GM12878 (cell line): ENCODE measurements at regions not wholly inside any gene's neighbourhood (a gene's known extent, or its start where the extent isn't known, plus 50 kb on each side); places are given as distances from the start of the nearest gene placed in this dataset.

Source experiments
- ATAC-seq: fragments of 200-7000 bp; cut with Tn5 transposase; 3 replicates; pipeline ENCODE4 v1.9.1; 2020; ENCODE audit warnings: mild to moderate bottlenecking, moderate library complexity
- BruUV-seq: library from RNA; stranded (reverse); fragments of 400-500 nt; replicated peaks from 2 replicates; lab custom pipeline; 2021; lab: Mats Ljungman, UMichigan
- CTCF ChIA-PET: fragments of 300-600 bp; sonication (Branson Sonifier 250); formaldehyde crosslinking; extraction: SDS; loops from one replicate; lab custom pipeline; 2021; ENCODE audit warnings: inconsistent platforms; lab: Yijun Ruan, JAX
- POLR2A ChIA-PET: fragments of 350-600 bp; formaldehyde crosslinking; extraction: SDS; loops from one replicate; lab custom pipeline; 2021; ENCODE audit warnings: inconsistent platforms; lab: Charles Lee
- RAD21 ChIA-PET: fragments of 300-600 bp; sonication (Branson Sonifier 250); formaldehyde crosslinking; loops from one replicate; lab custom pipeline; 2023; ENCODE audit warnings: antibody characterized with exemption; ENCODE audit not compliant: unreplicated experiment; lab: Charles Lee
- SMC1A ChIA-PET: fragments of 300-600 bp; sonication (Branson Sonifier 250); formaldehyde crosslinking; loops from one replicate; lab custom pipeline; 2023; ENCODE audit not compliant: unreplicated experiment, uncharacterized antibody; lab: Charles Lee
- DNase-seq: peaks from one replicate; pipeline ENCODE4 v3.0.0-alpha.2; 2011; ENCODE audit warnings: low read depth, low spot score
- FAIRE-seq: peaks from 3 replicates; lab custom pipeline; 2011; peaks lifted over from hg19 to GRCh38; lab: Jason Lieb, UNC
- H2AFZ ChIP-seq: 2 replicates; pipeline ENCODE4 v1.6.0; 2011; ENCODE audit warnings: low read depth, low read length, control low read depth; ENCODE audit not compliant: control insufficient read depth
- H3K27ac ChIP-seq: 2 replicates; pipeline ENCODE4 v1.5.1; 2011; ENCODE audit warnings: control low read depth; ENCODE audit not compliant: control insufficient read depth, insufficient read depth
- H3K27me3 ChIP-seq, 2 experiments: replicated peaks in 1 of 2; 2 replicates each; pipeline versions ENCODE4 v1.6.0 to v1.6.1; 2011; ENCODE audit warnings: low read length in 1 of 2; ENCODE audit not compliant: control insufficient read depth in 2 of 2, insufficient read depth in 2 of 2
- H3K36me3 ChIP-seq, 2 experiments: 2 replicates each; pipeline ENCODE4 v1.5.1; 2011; ENCODE audit warnings: low read length in 1 of 2; ENCODE audit not compliant: control insufficient read depth in 2 of 2, insufficient read depth in 2 of 2
- H3K4me1 ChIP-seq: 2 replicates; pipeline ENCODE4 v1.6.1; 2011; ENCODE audit warnings: mild to moderate bottlenecking, low read length, moderate library complexity, mixed read lengths; ENCODE audit not compliant: control insufficient read depth, insufficient read depth
- H3K4me2 ChIP-seq: 2 replicates; pipeline ENCODE4 v1.6.0; 2011; ENCODE audit warnings: control low read depth; ENCODE audit not compliant: control insufficient read depth, insufficient read depth
- H3K4me3 ChIP-seq: fragments of 200-600 bp; sonication (generic); 2 replicates; pipeline ENCODE4 v1.5.1; 2016
- H3K79me2 ChIP-seq: 2 replicates; pipeline ENCODE4 v1.6.0; 2011; ENCODE audit warnings: low read length; ENCODE audit not compliant: control insufficient read depth, insufficient read depth
- H3K9ac ChIP-seq: 2 replicates; pipeline ENCODE4 v1.8.0; 2011; ENCODE audit warnings: low read length, control low read depth, mixed read lengths; ENCODE audit not compliant: control insufficient read depth, insufficient read depth
- H3K9me3 ChIP-seq: replicated peaks from 3 replicates; pipeline ENCODE4 v1.5.1; 2011; ENCODE audit warnings: mild to moderate bottlenecking, low read length; ENCODE audit not compliant: control insufficient read depth, insufficient read depth
- H4K20me1 ChIP-seq: 2 replicates; pipeline ENCODE4 v1.6.0; 2011; ENCODE audit not compliant: control insufficient read depth, insufficient read depth
- BCL11A ChIP-seq: IDR thresholded peaks from 2 replicates; pipeline ENCODE4 v1.6.1; 2011; ENCODE audit warnings: low read depth, low read length
- BCLAF1 ChIP-seq: fragments of 450-650 bp; IDR thresholded peaks from 2 replicates; pipeline ENCODE4 v1.6.1; 2017; ENCODE audit warnings: antibody characterized with exemption, mild to moderate bottlenecking, moderate library complexity
- E4F1 ChIP-seq: fragments of 450-650 bp; IDR thresholded peaks from 2 replicates; pipeline ENCODE4 v1.6.1; 2018; ENCODE audit warnings: borderline replicate concordance, mild to moderate bottlenecking; ENCODE audit not compliant: partially characterized antibody
- EGR1 ChIP-seq, 2 experiments: IDR thresholded peaks; 1 replicate in 1 of 2; 2 replicates in 1 of 2; pipeline ENCODE4 v1.6.1; 2011 to 2012; ENCODE audit warnings: low read depth in 2 of 2, low read length in 2 of 2, borderline replicate concordance in 1 of 2, mild to moderate bottlenecking in 1 of 2, moderate library complexity in 1 of 2
- ETV6 ChIP-seq, 2 experiments: fragments of 450-650 bp in 1 of 2; IDR thresholded peaks in 1 of 2; conservative IDR thresholded peaks in 1 of 2; 2 replicates each; pipeline ENCODE4 v1.6.1; 2014; ENCODE audit warnings: antibody characterized with exemption in 1 of 2, borderline replicate concordance in 1 of 2, low read depth in 1 of 2, mild to moderate bottlenecking in 1 of 2, moderate library complexity in 1 of 2
- IKZF1 ChIP-seq: fragments of 450-650 bp; conservative IDR thresholded peaks from 2 replicates; pipeline ENCODE4 v1.6.1; 2017; ENCODE audit warnings: antibody characterized with exemption, mild to moderate bottlenecking
- JUNB ChIP-seq: IDR thresholded peaks from 2 replicates; pipeline ENCODE4 v1.6.1; 2016; ENCODE audit warnings: antibody characterized with exemption, mild to moderate bottlenecking
- MEF2A ChIP-seq: IDR thresholded peaks from 2 replicates; pipeline ENCODE4 v1.6.1; 2011; ENCODE audit warnings: low read depth, mild to moderate bottlenecking, low read length, moderate library complexity; ENCODE audit not compliant: insufficient read depth
- STAT3 ChIP-seq: IDR thresholded peaks from 2 replicates; pipeline ENCODE4 v1.6.1; 2011; ENCODE audit warnings: low read depth, low read length, improper control_type of control experiment
- WGBS: methylation state at CpG from one replicate; pipeline ENCODE4 v1.1.6; 2016; ENCODE audit warnings: low lambda C conversion rate; ENCODE audit not compliant: insufficient replicate concordance, insufficient coverage; ENCODE audit errors: missing lambda C conversion rate; 5-methylcytosine and 5-hydroxymethylcytosine counted together
- in situ Hi-C: fragments of 300-500 bp; cut with MboI; formaldehyde crosslinking; loops from 9 replicates; pipeline ENCODE4 v1.14.3; 2018; ENCODE audit warnings: mixed read lengths
- intact Hi-C: fragments of 100-400 bp; cut with micrococcal nuclease; formaldehyde crosslinking; loops from one replicate; pipeline ENCODE4 v1.14.2; 2022; ENCODE audit not compliant: unreplicated experiment
- TF ChIP-seq, protein P1 (sequence below): IDR thresholded peaks from 2 replicates; pipeline ENCODE4 v1.6.1; 2011; ENCODE audit warnings: low read depth, low read length, improper control_type of control experiment, borderline replicate concordance
- TF ChIP-seq, protein P2 (sequence below): fragments of 450-650 bp; IDR thresholded peaks from 2 replicates; pipeline ENCODE4 v1.6.1; 2017; ENCODE audit warnings: mild to moderate bottlenecking, low read depth, inconsistent platforms; ENCODE audit not compliant: poor library complexity, severe bottlenecking

DNA sequence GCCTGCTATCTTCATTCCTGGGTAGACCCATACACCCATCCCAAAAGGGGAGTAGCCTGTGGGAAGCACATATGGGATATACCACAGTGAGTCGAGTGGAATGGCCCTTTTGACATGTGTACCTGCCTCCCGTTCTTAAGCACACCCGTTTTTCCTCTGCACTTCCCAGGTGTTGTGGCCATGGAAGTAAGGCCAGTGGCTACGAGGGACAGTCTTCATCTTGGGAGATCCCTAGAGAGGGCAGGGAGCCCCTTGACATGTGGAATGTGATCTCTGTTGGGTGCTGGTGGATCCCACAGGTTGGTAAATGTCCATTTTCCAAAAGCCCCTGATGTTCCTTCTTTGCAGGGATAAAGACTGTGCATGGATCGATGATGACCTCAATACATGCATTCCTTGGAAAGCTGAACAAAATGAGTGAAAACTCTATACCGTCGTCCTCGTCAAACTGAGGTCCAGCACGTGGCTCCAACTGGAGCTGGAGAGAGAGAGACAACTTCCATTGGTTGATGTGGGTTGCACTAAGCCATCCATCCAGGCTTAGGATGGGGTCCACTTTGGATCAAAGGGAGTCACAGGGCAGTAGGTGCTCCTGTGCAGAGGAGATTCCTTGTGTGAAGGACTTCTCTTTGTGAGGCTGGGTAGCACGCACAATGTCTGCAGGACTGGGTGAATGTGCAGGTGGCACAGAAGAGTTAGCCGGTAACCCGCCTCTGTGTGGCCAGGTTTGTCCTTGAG lies 136.8 kb downstream of the SNRPN start:
- ChIA-PET SMC1A (no interaction called here), RAD21 (no interaction called here), POLR2A (no interaction called here), CTCF (no interaction called here)
- Histone ChIP-seq H3K79me2 (no peaks in the 10 kb centered on the region), H4K20me1 (no peaks in the 10 kb centered on the region), H3K27me3 (no peaks in the 10 kb centered on the region), H2AFZ (no peak overlapping the region), H3K4me3 (no peak overlapping the region), H3K4me2 (no peak overlapping the region), H3K36me3 (peaks cover 3 to 4% of the 10 kb centered on the region in 2 experiments; a peak in 3 of 4 replicates), H3K9ac (no peak overlapping the region), H3K9me3 (peaks cover 3% of the 10 kb centered on the region; the same call in 1 of the 3 replicates), H3K4me1 (no peaks in the 10 kb centered on the region), H3K27ac (no peak overlapping the region)
- no TSS peak for BruUV-seq
- no peak for FAIRE-seq
- no peak for ATAC-seq
- 63% methylated on average over 12 of the region's 12 CpGs for WGBS
- in situ Hi-C loops: loop anchor here (25.0 kb wide), 1 partner anchor 846 kb away; no protein-coding TSS in a partner anchor
- DNase-seq: no peak
- no peak for TF ChIP-seq BCL11A
- TF ChIP-seq EGR1 (IDR thresholded peaks at IDR 0.05; ENCODE audit: borderline replicate concordance in 1 of 2, low read depth in 2 of 2, low read length in 2 of 2): no peak
- no peak for TF ChIP-seq BCLAF1
- TF ChIP-seq MEF2A: no peak
- TF ChIP-seq ETV6 (conservative IDR thresholded peaks at IDR 0.05 in 1 of 2, IDR thresholded peaks at IDR 0.05 in 1 of 2; ENCODE audit: borderline replicate concordance in 1 of 2, low read depth in 1 of 2): no peak
- no peak for TF ChIP-seq JUNB
- TF ChIP-seq, protein P1, sequence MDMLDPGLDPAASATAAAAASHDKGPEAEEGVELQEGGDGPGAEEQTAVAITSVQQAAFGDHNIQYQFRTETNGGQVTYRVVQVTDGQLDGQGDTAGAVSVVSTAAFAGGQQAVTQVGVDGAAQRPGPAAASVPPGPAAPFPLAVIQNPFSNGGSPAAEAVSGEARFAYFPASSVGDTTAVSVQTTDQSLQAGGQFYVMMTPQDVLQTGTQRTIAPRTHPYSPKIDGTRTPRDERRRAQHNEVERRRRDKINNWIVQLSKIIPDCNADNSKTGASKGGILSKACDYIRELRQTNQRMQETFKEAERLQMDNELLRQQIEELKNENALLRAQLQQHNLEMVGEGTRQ: no peak
- TF ChIP-seq, protein P2, sequence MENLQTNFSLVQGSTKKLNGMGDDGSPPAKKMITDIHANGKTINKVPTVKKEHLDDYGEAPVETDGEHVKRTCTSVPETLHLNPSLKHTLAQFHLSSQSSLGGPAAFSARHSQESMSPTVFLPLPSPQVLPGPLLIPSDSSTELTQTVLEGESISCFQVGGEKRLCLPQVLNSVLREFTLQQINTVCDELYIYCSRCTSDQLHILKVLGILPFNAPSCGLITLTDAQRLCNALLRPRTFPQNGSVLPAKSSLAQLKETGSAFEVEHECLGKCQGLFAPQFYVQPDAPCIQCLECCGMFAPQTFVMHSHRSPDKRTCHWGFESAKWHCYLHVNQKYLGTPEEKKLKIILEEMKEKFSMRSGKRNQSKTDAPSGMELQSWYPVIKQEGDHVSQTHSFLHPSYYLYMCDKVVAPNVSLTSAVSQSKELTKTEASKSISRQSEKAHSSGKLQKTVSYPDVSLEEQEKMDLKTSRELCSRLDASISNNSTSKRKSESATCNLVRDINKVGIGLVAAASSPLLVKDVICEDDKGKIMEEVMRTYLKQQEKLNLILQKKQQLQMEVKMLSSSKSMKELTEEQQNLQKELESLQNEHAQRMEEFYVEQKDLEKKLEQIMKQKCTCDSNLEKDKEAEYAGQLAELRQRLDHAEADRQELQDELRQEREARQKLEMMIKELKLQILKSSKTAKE: no peak
- no peak for TF ChIP-seq IKZF1
- TF ChIP-seq E4F1: no peak
- no peak for TF ChIP-seq STAT3
- intact Hi-C loops: no loop called here
